Vagina (tissue), 2 donors: ENCODE measurements at regions not wholly inside any gene's neighbourhood (a gene's known extent, or its start where the extent isn't known, plus 50 kb on each side); places are given as distances from the start of the nearest gene placed in this dataset.

Experiments
- DNase-seq, 2 donors: peaks; one replicate each; pipeline ENCODE4 v3.0.0-alpha.2; 2017; ENCODE audit errors: extremely low spot score in 2 of 2
- H3K27ac ChIP-seq: fragments of 200-600 bp; sonication (generic); one replicate; pipeline ENCODE4 v1.5.1; 2019
- H3K27me3 ChIP-seq: fragments of 200-600 bp; sonication (generic); one replicate; pipeline ENCODE4 v1.5.1; 2019
- H3K36me3 ChIP-seq, 2 donors: fragments of 200-600 bp; sonication (generic); one replicate each; pipeline ENCODE4 v1.5.1; 2017 to 2019
- H3K4me1 ChIP-seq: fragments of 200-600 bp; sonication (generic); one replicate; pipeline ENCODE4 v1.5.1; 2019
- H3K4me3 ChIP-seq, 2 donors: fragments of 200-600 bp; sonication (generic); 1 replicate in 1 of 2; 2 replicates in 1 of 2; pipeline ENCODE4 v1.5.1; 2016 to 2019
- H3K9me3 ChIP-seq: fragments of 200-600 bp; sonication (generic); one replicate; pipeline ENCODE4 v1.5.1; 2019
- POLR2A ChIP-seq, 2 donors: fragments of 450-650 bp; IDR thresholded peaks; one replicate each; pipeline ENCODE4 v1.6.1; 2017; ENCODE audit warnings: antibody characterized with exemption in 2 of 2, mild to moderate bottlenecking in 2 of 2, moderate library complexity in 2 of 2
- POLR2AphosphoS5 ChIP-seq, 2 donors: sonication (generic); formaldehyde crosslinking; IDR thresholded peaks; one replicate each; pipeline ENCODE4 v1.9.0; 2017; ENCODE audit warnings: antibody characterized with exemption in 2 of 2, mild to moderate bottlenecking in 2 of 2, low read depth in 1 of 2; ENCODE audit not compliant: insufficient read depth in 1 of 2
- intact Hi-C: fragments of 100-400 bp; cut with DNase I; formaldehyde crosslinking; loops from one replicate; pipeline ENCODE4 v1.15.1; 2023
- TF ChIP-seq, protein P1 (sequence below), 3 experiments: fragments of 450-650 bp in 2 of 3; fragments of 200-600 bp in 1 of 3; sonication (generic) in 1 of 3; IDR thresholded peaks; one replicate each; pipeline ENCODE4 v1.5.1; 2017 to 2019; ENCODE audit warnings: antibody characterized with exemption in 3 of 3, mild to moderate bottlenecking in 2 of 3, moderate library complexity in 2 of 3

DNA sequence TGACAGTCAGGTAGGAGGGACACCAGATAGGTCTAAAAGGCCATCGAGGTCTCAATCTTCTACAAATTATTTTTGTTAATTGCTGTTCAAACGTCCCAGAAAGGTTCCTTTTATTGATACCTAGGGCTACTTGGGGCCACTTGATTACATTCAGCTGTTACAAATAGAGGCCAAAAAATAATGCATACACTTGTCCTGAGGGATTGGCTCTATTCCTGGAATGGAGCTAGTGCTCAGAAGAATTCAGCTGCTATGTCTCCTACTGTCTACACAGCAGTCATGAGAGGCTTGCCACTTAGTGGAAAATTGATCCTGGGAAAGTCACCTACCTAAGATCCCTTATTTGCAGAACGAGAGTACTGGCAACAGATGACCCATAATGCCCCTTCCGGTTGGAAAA is 498.3 kb downstream of the ADGRL2 start:
- no peaks in the 10 kb centered on the region for H3K9me3 ChIP-seq
- no peaks in the 10 kb centered on the region for H3K27me3 ChIP-seq
- DNase-seq, result no peak
- H3K36me3 ChIP-seq, result no peaks in the 10 kb centered on the region
- no peak for TF ChIP-seq POLR2AphosphoS5 (IDR thresholded peaks at IDR 0.05; ENCODE audit: insufficient read depth in 1 of 2, low read depth in 1 of 2)
- intact Hi-C loops, result no loop called here
- no peak overlapping the region for H3K27ac ChIP-seq
- peaks cover 3% of the 10 kb centered on the region for H3K4me1 ChIP-seq
- H3K4me3 ChIP-seq, result no peak overlapping the region

- Histone ChIP-seq H3K9me3 (no peaks in the 10 kb centered on the region), H3K4me3 (no peak overlapping the region), H3K27me3 (no peaks in the 10 kb centered on the region), H3K36me3 (no peaks in the 10 kb centered on the region), H3K27ac (no peak overlapping the region), H3K4me1 (peaks cover 9% of the 10 kb centered on the region)
- intact Hi-C loops, result no loop called here
- no peak for DNase-seq
- no peak for TF ChIP-seq POLR2AphosphoS5 (IDR thresholded peaks at IDR 0.05; ENCODE audit: insufficient read depth in 1 of 2, low read depth in 1 of 2)
- TF ChIP-seq POLR2A (IDR thresholded peaks at IDR 0.05), result no peak
- TF ChIP-seq, protein P1, sequence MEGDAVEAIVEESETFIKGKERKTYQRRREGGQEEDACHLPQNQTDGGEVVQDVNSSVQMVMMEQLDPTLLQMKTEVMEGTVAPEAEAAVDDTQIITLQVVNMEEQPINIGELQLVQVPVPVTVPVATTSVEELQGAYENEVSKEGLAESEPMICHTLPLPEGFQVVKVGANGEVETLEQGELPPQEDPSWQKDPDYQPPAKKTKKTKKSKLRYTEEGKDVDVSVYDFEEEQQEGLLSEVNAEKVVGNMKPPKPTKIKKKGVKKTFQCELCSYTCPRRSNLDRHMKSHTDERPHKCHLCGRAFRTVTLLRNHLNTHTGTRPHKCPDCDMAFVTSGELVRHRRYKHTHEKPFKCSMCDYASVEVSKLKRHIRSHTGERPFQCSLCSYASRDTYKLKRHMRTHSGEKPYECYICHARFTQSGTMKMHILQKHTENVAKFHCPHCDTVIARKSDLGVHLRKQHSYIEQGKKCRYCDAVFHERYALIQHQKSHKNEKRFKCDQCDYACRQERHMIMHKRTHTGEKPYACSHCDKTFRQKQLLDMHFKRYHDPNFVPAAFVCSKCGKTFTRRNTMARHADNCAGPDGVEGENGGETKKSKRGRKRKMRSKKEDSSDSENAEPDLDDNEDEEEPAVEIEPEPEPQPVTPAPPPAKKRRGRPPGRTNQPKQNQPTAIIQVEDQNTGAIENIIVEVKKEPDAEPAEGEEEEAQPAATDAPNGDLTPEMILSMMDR (IDR thresholded peaks at IDR 0.05), result no peak
Measured at GRCh38 chr1:82297139-82297896, 496.6 kb downstream of the ADGRL2 start.

DNA sequence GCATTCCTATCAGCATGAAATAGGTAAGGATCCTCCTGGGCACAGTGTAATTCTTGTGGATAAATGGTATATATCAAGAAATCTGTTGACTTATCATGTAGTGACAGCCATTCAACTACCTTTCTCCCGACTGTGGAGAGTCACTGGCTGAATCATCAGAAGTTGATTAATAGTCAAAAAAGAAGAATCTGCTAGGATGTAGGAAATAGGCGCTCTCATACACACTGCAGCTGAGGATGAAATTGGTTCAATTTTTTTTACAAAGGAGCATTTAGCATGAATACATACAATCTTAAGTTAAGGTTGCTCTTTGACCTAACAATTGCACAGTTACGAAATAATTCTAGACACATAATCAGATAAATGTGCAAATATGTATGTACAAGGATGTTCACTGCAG is 486.8 kb downstream of the ADGRL2 start:
- TF ChIP-seq, protein P1 (IDR thresholded peaks at IDR 0.05), result no peak
- no peak for TF ChIP-seq POLR2A (IDR thresholded peaks at IDR 0.05)
- TF ChIP-seq POLR2AphosphoS5 (IDR thresholded peaks at IDR 0.05; ENCODE audit: insufficient read depth in 1 of 2, low read depth in 1 of 2), result no peak
- Histone ChIP-seq H3K4me1 (no peaks in the 10 kb centered on the region), H3K27ac (no peak overlapping the region), H3K4me3 (no peak overlapping the region), H3K9me3 (no peaks in the 10 kb centered on the region), H3K36me3 (no peaks in the 10 kb centered on the region), H3K27me3 (no peaks in the 10 kb centered on the region)
- DNase-seq, result no peak
- intact Hi-C loops, result no loop called here

DNA sequence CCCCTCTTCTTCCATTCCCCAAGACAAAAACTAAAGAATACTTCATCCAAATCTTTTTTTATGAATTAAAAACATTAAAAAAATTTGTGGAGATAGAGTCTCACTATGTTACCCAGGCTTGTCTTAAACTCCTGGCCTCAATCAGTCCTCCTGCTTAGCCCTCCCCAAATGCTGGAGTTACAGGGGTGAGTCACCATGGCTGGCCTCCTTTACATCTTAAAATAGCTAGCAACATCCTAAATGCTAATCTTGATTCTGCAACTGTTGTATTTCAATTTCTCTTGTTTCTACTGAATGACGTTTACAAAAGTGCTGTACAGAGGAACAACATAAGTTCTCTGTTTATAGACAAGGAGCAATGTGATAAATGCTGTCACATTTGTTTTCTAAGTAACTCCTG is 483.5 kb downstream of the ADGRL2 start:
- no peaks in the 10 kb centered on the region for H3K36me3 ChIP-seq
- H3K27ac ChIP-seq, result no peak overlapping the region
- no peaks in the 10 kb centered on the region for H3K27me3 ChIP-seq
- TF ChIP-seq POLR2A (IDR thresholded peaks at IDR 0.05), result no peak
- TF ChIP-seq, protein P1 (IDR thresholded peaks at IDR 0.05), result no peak
- no peak for TF ChIP-seq POLR2AphosphoS5 (IDR thresholded peaks at IDR 0.05; ENCODE audit: insufficient read depth in 1 of 2, low read depth in 1 of 2)
- no peak overlapping the region for H3K4me3 ChIP-seq
- intact Hi-C loops, result no loop called here
- no peaks in the 10 kb centered on the region for H3K9me3 ChIP-seq
- DNase-seq, result no peak
- no peaks in the 10 kb centered on the region for H3K4me1 ChIP-seq

DNA sequence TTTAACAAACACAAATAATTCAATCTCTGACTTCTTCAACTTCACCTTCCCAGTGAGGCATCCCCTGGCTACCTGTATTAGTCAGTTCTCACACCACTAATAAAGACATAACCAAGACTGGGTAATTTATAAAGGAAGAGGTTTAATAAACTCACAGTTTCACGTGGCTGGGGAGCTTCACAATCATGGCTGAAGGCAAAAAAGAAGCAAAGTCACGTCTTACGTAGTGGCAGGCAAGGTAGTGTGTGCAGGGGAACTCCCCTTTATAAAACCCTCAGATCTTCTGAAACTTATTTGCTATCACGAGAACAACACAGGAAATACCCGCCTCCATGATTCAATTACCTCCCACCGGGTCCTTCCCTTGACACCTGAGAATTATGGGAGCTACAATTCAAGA is 478.5 kb downstream of the ADGRL2 start:
- H3K9me3 ChIP-seq, result no peaks in the 10 kb centered on the region
- H3K27me3 ChIP-seq, result no peaks in the 10 kb centered on the region
- no peak overlapping the region for H3K4me3 ChIP-seq
- no peaks in the 10 kb centered on the region for H3K4me1 ChIP-seq
- TF ChIP-seq, protein P1 (IDR thresholded peaks at IDR 0.05), result no peak
- TF ChIP-seq POLR2AphosphoS5 (IDR thresholded peaks at IDR 0.05; ENCODE audit: insufficient read depth in 1 of 2, low read depth in 1 of 2) (no peak), POLR2A (IDR thresholded peaks at IDR 0.05) (no peak)
- no peak overlapping the region for H3K27ac ChIP-seq
- intact Hi-C loops, result no loop called here
- no peaks in the 10 kb centered on the region for H3K36me3 ChIP-seq
- no peak for DNase-seq
